ENCODE measurements at regions not wholly inside any gene's neighbourhood (a gene's known extent, or its start where the extent isn't known, plus 50 kb on each side); places are given as distances from the start of the nearest gene placed in this dataset.

GRCh38 chr5:126707080-126707479 is 69.9 kb upstream of the LMNB1 start:
- no peak for DNase-seq (ENCODE audit: low read depth)
- Histone ChIP-seq H3K36me3 (ENCODE audit: control insufficient read depth, insufficient read depth, low read length) (no peaks in the 10 kb centered on the region), H3K4me3 (ENCODE audit: low read depth, low read length) (no peak overlapping the region), H3K27me3 (ENCODE audit: control insufficient read depth, insufficient read depth, low read length) (no peaks in the 10 kb centered on the region)
- ChIA-PET POLR2A (no interaction called here), CTCF (interaction anchor here (0.9 kb wide), 1 partner anchor 11 kb away, joined by 3 read pairs; no protein-coding TSS in a partner anchor)
- TF ChIP-seq CTCF (IDR thresholded peaks at IDR 0.05; ENCODE audit: insufficient read depth, low read depth, low read length) = no peak

- Histone ChIP-seq H3K4me3 (ENCODE audit: low read depth, low read length) (no peak overlapping the region), H3K27me3 (ENCODE audit: control insufficient read depth, insufficient read depth, low read length) (no peaks in the 10 kb centered on the region), H3K36me3 (ENCODE audit: control insufficient read depth, insufficient read depth, low read length) (no peaks in the 10 kb centered on the region)
- DNase-seq (ENCODE audit: low read depth) = no peak
- CTCF ChIA-PET = interaction anchor here (1.1 kb wide), 1 partner anchor 9 kb away, joined by 3 read pairs; no protein-coding TSS in a partner anchor
- TF ChIP-seq CTCF (IDR thresholded peaks at IDR 0.05; ENCODE audit: insufficient read depth, low read depth, low read length) = no peak
- POLR2A ChIA-PET = no interaction called here
Observed at GRCh38 chr5:126715765-126716164, 61.2 kb upstream of the LMNB1 start.

- no peak for TF ChIP-seq CTCF (IDR thresholded peaks at IDR 0.05; ENCODE audit: insufficient read depth, low read depth, low read length)
- POLR2A ChIA-PET = no interaction called here
- no peaks in the 10 kb centered on the region for H3K36me3 ChIP-seq (ENCODE audit: control insufficient read depth, insufficient read depth, low read length)
- CTCF ChIA-PET = no interaction called here
- DNase-seq (ENCODE audit: low read depth) = no peak
- no peaks in the 10 kb centered on the region for H3K27me3 ChIP-seq (ENCODE audit: control insufficient read depth, insufficient read depth, low read length)
- H3K4me3 ChIP-seq (ENCODE audit: low read depth, low read length) = no peak overlapping the region
Observed at GRCh38 chr5:126716861-126717260, 60.1 kb upstream of the LMNB1 start.

- DNase-seq (ENCODE audit: low read depth) = no peak
- TF ChIP-seq CTCF (IDR thresholded peaks at IDR 0.05; ENCODE audit: insufficient read depth, low read depth, low read length) = no peak
- ChIA-PET CTCF (interaction anchor here (0.6 to 1.4 kb wide), 2 partner anchors 22 to 90 kb away, joined by 3 read pairs; no protein-coding TSS in a partner anchor), POLR2A (no interaction called here)
- H3K36me3 ChIP-seq (ENCODE audit: control insufficient read depth, insufficient read depth, low read length) = no peaks in the 10 kb centered on the region
- no peak overlapping the region for H3K4me3 ChIP-seq (ENCODE audit: low read depth, low read length)
- H3K27me3 ChIP-seq (ENCODE audit: control insufficient read depth, insufficient read depth, low read length) = no peaks in the 10 kb centered on the region
Observed at GRCh38 chr5:126718236-126718868, 58.6 kb upstream of the LMNB1 start.

- POLR2A ChIA-PET = no interaction called here
- CTCF ChIA-PET = no interaction called here
Observed at GRCh38 chr5:126720369-126720768, 56.6 kb upstream of the LMNB1 start.

More at GRCh38 chr5:126720369-126720768, 56.6 kb upstream of the LMNB1 start:
- TF ChIP-seq CTCF (IDR thresholded peaks at IDR 0.05; ENCODE audit: insufficient read depth, low read depth, low read length) = no peak
- DNase-seq (ENCODE audit: low read depth) = no peak
- Histone ChIP-seq H3K27me3 (ENCODE audit: control insufficient read depth, insufficient read depth, low read length) (no peaks in the 10 kb centered on the region), H3K36me3 (ENCODE audit: control insufficient read depth, insufficient read depth, low read length) (no peaks in the 10 kb centered on the region), H3K4me3 (ENCODE audit: low read depth, low read length) (no peak overlapping the region)

Measured in BJ (cell line).